HG03469 (cell line): ENCODE measurements at regions not wholly inside any gene's neighbourhood (a gene's known extent, or its start where the extent isn't known, plus 50 kb on each side); places are given as distances from the start of the nearest gene placed in this dataset.
"Not testable (repeated sequence)": the region's sequence is repeated elsewhere in the genome, so short reads cannot be mapped to it uniquely, and the experiment has no call there.

Experiments
- ATAC-seq: cut with Tn5 transposase; IDR thresholded peaks from one replicate; pipeline ENCODE4 v1.9.1; 2021; ENCODE audit warnings: mild to moderate bottlenecking, moderate library complexity, moderate number of reproducible peaks; ENCODE audit not compliant: unreplicated experiment

GRCh38 chr5:92836855-92837755, 743.9 kb downstream of the NR2F1-AS1 start:
- ATAC-seq, result no peak

DNA sequence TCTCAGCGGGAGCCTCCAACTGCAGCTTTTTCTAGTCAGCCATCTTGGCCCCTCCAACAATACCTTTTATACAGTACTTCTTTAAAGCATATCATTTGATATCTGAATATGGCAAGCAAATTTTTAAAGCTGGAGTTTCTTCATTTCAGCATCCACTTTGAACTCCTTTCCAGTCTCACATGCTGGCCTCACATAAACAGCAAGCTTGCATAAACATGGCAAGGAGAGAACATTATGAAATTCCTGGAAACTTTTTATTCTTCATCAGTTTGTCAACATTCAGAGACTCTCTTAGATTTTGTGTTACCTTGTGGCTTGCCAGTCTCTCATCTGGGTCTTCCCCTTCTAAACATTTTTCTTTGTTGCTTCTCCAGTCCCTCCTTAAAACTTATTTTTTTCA, 745.3 kb downstream of the NR2F1-AS1 start:
- ATAC-seq, result no peak

GRCh38 chr5:92823551-92823950, 757.5 kb downstream of the NR2F1-AS1 start:
- ATAC-seq, result not testable (repeated sequence)

- no peak for ATAC-seq
Observed at GRCh38 chr5:92822183-92822582, 758.8 kb downstream of the NR2F1-AS1 start.

DNA sequence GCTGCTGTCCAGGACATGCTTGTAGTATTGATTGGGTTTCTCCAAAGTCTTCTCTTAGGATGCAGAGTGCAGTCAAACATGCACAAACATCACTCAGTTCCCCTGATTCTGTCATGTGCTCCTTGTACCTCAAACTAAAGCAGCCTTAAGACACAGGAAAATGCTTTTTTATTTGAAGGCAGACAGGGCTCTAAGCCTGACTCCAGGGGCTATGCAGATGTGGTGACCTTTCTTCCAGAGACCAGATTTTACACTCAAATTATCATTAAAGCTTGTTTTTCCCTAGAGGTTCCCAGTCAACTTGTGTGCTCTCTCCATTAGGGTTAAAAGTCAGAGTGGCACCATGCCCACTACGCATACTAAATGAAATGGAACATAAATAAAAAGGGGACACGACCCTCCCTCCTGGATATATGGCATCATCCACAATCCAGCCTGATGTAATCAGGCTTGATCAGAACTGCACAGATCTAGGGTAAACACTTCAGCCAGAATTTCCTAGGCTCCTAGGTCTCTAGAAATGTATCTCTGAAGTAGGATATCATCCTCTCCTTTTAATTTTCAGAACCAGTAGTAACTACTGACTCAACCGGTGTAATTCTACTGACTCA, 771.1 kb downstream of the NR2F1-AS1 start:
- ATAC-seq, result no peak

DNA sequence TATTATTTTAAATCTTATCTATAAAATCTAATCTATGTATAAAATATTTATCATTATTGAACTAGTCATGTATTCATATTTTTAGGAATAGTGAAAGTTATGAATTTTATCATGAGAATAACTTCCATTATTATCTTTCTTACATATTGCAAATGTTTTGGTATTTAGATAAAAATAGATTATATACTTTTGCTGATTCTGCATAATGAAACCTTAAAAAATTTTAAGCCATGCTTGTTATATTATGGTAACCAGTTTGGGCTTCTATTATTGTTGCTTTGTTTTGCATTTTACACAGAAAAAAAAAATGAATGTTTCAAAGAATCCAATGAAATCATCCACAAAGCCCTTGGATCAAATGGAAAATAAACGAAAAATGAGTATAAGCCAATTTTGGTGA, 772.5 kb downstream of the NR2F1-AS1 start:
- ATAC-seq, result no peak

GRCh38 chr5:92807085-92807484, 773.9 kb downstream of the NR2F1-AS1 start:
- ATAC-seq, result no peak

DNA sequence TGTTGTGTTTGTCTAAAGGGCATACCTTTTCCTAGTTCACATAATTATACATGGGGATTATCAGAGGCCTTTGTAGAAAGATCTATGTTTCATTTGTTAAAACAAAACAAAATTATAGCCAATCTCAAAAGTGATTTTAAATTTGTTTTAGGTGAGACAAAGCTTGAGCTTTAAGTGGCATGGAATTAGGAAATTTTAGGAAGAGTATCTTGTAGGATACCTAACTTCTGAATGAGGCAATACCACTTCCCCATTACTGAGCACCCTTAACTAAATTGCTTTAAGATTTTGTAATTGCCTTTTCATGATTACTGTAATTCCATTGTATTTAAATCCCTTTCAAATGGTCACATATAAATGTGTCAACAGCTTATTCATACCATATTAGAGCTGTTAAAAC, 775.6 kb downstream of the NR2F1-AS1 start:
- no peak for ATAC-seq

DNA sequence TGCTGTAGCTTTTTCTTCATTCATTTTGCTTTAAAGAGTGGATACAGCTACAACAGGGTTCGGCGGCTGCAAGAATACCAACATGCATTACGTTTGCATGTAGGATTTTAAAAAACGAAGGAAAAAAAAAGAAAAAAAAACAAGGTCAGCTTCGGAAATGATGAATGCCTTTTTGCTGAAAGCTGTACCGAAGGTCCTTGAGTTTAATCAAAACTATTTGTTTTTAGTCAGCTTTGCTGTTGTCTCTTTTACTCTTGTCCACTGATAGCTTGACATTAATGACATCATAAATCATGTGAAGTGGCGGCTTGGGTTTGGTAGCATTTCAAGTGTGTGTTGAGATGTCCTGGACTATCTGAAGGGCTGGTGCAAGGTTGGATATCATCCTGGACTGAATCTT, 779.1 kb downstream of the NR2F1-AS1 start:
- no peak for ATAC-seq

- ATAC-seq, result no peak
Observed at GRCh38 chr5:92800365-92800764, 780.7 kb downstream of the NR2F1-AS1 start.

- no peak for ATAC-seq
Observed at GRCh38 chr5:92795633-92796032, 785.4 kb downstream of the NR2F1-AS1 start.

DNA sequence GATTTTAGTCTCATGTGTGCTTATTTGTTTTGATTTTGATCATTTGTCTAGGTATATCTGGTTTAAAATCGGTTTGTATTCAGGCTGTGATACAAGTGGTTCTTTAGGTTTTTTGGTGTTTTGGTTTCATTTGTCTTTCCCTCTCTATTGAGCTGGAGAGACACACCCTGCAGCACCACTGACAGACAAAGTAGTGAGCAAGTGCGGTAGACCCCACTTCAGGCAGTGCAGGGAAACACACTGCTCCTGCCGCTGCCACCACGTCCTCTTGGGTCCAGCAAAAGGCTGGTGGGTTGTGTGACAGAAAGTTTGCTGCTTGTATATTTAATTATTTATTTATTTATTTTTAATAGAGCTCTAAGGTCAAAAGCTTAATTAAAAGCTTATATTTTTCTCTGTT, 801.0 kb downstream of the NR2F1-AS1 start:
- no peak for ATAC-seq

DNA sequence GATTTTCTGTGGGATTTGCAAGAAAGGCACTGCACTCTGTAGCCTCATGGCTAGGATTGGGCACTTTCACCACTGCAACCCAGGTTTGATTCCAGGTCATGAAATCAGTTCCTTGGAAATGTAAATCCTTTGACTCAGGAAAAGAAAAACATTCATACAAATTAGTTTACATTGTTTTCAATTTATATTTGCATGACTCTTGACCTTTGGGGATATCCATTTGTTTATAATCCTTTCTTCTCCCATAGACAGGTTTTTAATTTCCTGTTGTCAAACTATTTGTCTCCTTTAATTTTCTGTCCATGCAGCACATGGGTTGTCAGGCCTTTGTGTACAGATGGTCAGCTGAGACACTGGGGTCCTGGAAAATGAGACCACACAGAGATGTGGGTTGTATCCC, 801.5 kb downstream of the NR2F1-AS1 start:
- no peak for ATAC-seq

DNA sequence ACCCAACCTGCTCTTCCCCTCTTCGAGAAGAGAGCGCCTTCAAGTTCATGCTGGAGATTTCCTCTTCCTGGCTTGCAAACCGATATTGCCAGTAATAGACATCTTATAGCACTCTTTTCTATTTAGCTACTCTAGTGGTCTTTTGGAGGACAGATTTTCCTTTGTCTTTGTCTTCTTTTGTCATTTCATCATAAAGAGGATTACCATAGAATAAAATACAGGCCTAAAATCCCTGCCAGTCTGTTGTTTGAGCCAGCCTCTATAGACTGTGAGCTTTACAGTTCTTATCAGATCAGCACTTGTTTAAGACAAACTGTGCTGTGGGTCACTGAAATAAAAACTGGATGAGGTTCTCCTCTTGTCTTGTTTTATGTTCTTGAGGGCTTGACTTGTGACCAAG, 802.8 kb downstream of the NR2F1-AS1 start:
- ATAC-seq, result no peak

- ATAC-seq, result no peak
Observed at GRCh38 chr5:92777421-92777820, 803.6 kb downstream of the NR2F1-AS1 start.

DNA sequence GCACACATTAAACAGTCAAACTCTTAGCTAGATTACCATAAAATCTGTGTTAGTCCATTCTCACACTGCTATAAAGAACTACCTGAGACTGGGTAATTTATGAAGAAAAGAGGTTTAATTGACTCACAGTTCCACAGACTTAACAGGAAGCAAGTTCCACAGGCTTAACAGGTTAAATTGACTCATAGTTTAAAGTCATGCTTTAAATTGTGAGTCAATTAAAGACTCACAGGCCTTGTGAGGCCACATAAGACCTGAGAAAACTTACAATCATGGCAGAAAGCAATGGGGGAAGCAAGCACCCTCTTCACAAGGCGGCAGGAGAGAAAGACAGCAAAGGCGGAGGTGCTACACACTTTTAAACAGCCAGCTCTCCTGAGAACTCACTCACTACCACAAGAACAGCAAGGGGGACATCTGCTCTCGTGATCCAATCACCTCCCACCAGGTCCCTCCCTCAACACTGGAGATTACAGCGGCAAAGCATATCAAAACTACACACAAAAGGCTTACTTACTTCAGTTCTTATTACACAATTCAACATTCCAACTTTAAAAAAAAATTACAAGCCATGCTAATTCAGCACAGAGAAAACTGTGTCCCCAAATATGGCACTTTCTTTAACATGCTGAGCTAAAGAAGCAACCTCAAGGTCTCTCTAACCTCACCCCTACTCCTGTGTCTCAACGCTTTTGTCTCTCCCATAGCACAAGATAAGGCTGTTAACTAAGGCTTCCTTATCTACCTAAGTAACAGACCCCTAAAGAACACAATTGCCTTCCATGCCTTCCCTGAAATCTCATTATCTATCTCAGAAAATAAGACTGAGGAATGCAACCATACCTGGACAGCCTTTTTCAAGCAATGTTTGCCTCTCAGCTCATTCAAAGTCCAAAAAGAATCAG, 805.1 kb downstream of the NR2F1-AS1 start:
- no peak for ATAC-seq

DNA sequence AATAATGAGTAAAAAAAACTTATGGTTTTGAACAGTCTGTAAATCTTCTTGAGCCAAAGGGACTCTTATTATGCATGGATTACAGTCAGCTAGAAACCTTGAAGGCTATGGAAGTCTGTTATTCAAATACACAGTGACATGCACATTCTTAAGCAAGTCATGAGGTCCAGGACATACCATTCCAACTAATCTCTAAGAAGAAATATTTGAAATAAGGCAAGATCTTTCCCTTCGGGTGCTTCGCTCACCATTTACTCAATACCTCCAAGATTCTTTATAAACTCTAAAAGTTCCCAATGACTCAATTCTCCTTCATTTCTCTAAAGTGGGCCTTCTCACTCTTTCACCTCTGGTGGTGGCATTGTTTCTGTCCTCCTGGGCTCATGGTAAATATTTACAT, 811.0 kb downstream of the NR2F1-AS1 start:
- no peak for ATAC-seq

- no peak for ATAC-seq
Observed at GRCh38 chr5:92761585-92761984, 819.4 kb downstream of the NR2F1-AS1 start.

DNA sequence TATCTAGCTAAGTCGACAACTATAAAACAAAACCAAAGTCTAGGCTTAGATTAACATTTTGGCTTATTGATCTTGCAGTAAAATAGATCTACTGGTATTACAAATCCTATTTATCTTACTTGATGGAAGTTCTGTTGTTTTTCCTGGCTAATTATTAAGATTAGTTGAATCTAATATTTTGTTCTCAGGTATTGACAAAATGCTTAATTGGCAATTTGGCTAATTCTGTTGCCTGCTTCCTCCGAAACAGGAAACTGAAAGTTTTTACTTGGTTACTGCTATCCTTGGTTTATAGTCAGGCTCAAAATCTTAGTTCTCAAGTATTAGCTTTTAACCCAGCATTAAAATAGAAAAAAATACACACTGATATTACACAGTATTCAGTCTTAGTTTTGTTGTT, 820.5 kb downstream of the NR2F1-AS1 start:
- ATAC-seq, result no peak

DNA sequence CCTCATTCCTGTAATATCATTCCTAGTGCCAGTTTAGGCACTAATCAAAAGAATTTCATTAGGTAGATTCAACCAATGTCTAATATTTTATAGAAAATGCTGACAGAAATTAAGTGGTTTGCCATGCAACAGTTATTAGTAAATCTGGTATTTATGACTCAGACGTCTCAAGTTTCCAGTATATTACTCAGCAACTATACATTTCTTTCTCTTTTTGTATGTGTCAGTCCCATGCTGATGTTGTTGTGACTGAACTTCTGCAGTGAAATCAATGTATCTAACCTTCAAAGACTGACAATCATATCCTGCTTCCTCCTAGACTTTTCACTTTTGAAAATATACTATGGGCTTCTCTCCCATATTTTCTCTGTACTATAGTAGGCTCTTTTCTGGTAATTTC, 822.5 kb downstream of the NR2F1-AS1 start:
- ATAC-seq, result no peak

- ATAC-seq, result no peak
Observed at GRCh38 chr5:92749943-92750342, 831.1 kb downstream of the NR2F1-AS1 start.
